K562 (cell line): ENCODE measurements at regions not wholly inside any gene's neighbourhood (a gene's known extent, or its start where the extent isn't known, plus 50 kb on each side); places are given as distances from the start of the nearest gene placed in this dataset.

ENCODE experiments used
- ATF4 ChIP-seq: fragments of 450-650 bp; formaldehyde crosslinking; IDR thresholded peaks from 2 replicates; pipeline ENCODE4 v1.4.0; 2022; ENCODE audit warnings: mild to moderate bottlenecking, moderate library complexity
- CTCF ChIP-seq, 3 experiments: IDR thresholded peaks in 2 of 3; conservative IDR thresholded peaks in 1 of 3; 2 replicates each; pipeline ENCODE4 v1.5.1; 2011 to 2012; ENCODE audit warnings: low read length in 3 of 3, mild to moderate bottlenecking in 3 of 3, control low read depth in 2 of 3, improper control_type of control experiment in 1 of 3, inconsistent platforms in 1 of 3, low read depth in 1 of 3, mixed read lengths in 1 of 3, moderate library complexity in 1 of 3; ENCODE audit not compliant: insufficient read depth in 2 of 3
- DNMT1 ChIP-seq: fragments of 450-650 bp; IDR thresholded peaks from 2 replicates; pipeline ENCODE4 v1.6.1; 2016; ENCODE audit warnings: antibody characterized with exemption, mild to moderate bottlenecking
- ELF4 ChIP-seq: fragments of 450-650 bp; formaldehyde crosslinking; IDR thresholded peaks from 2 replicates; pipeline ENCODE4 v1.4.0; 2022; ENCODE audit warnings: missing genetic modification characterization
- EZH2 ChIP-seq: IDR thresholded peaks from 2 replicates; pipeline ENCODE4 v1.6.1; 2012; ENCODE audit warnings: low read depth, mild to moderate bottlenecking, inconsistent platforms, low read length, borderline replicate concordance
- FOXM1 ChIP-seq, 2 experiments: fragments of 450-650 bp in 1 of 2; sonication (generic) in 1 of 2; formaldehyde crosslinking in 1 of 2; IDR thresholded peaks; 2 replicates each; pipeline versions ENCODE4 v1.6.1 to v1.9.0; 2017 to 2022; ENCODE audit warnings: low read depth in 2 of 2, mild to moderate bottlenecking in 2 of 2, missing genetic modification reagents in 1 of 2, moderate library complexity in 1 of 2
- L3MBTL2 ChIP-seq: fragments of 450-650 bp; IDR thresholded peaks from 2 replicates; pipeline ENCODE4 v1.6.1; 2016; ENCODE audit warnings: mild to moderate bottlenecking, moderate library complexity
- PHB ChIP-seq: fragments of 250-450 bp; sonication (Bioruptor Pico); IDR thresholded peaks from 2 replicates; pipeline ENCODE4 v1.5.0; 2021
- POLR2A ChIP-seq: fragments of 450-650 bp; conservative IDR thresholded peaks from 2 replicates; pipeline ENCODE4 v1.6.1; 2016
- PTBP1 ChIP-seq: fragments of 200-400 bp; formaldehyde crosslinking; IDR thresholded peaks from 2 replicates; pipeline ENCODE4 v1.6.1; 2017; ENCODE audit warnings: low read depth, low read length
- RFX5 ChIP-seq: IDR thresholded peaks from 2 replicates; pipeline ENCODE4 v1.6.1; 2011; ENCODE audit warnings: low read depth, mild to moderate bottlenecking, improper control_type of control experiment, low read length
- ZFX ChIP-seq: sonication (generic); formaldehyde crosslinking; IDR thresholded peaks from 2 replicates; pipeline ENCODE4 v1.8.0; 2022; ENCODE audit warnings: mild to moderate bottlenecking, missing genetic modification reagents, moderate library complexity

GRCh38 chr2:193946806-193947205, 1710.2 kb upstream of the SLC39A10 start:
- TF ChIP-seq PTBP1 (no peak), PHB (CRISPR knock-in tag) (no peak), L3MBTL2 (no peak), RFX5 (no peak), FOXM1 (IDR thresholded peaks at IDR 0.05; ENCODE audit: low read depth) (no peak), FOXM1 (CRISPR knock-in tag; IDR thresholded peaks at IDR 0.05; ENCODE audit: low read depth) (no peak), ATF4 (CRISPR knock-in tag) (no peak), POLR2A (no peak), DNMT1 (no peak), CTCF (IDR thresholded peaks at IDR 0.05 in 2 of 3, conservative IDR thresholded peaks at IDR 0.05 in 1 of 3; ENCODE audit: insufficient read depth in 2 of 3, low read depth in 1 of 3, low read length in 3 of 3) (no peak), ZFX (CRISPR knock-in tag) (no peak), ELF4 (CRISPR knock-in tag) (no peak), EZH2 (no peak)
